SHP77 treated with DMSO at 0.1 percent for 48 hours (cell line): ENCODE measurements at regions not wholly inside any gene's neighbourhood (a gene's known extent, or its start where the extent isn't known, plus 50 kb on each side); places are given as distances from the start of the nearest gene placed in this dataset.

ENCODE experiments used
- DNase-seq: peaks from one replicate; lab custom pipeline; 2025; lab: John Stamatoyannopoulos, UW

GRCh38 chrX:26032111-26032912 lies 105.8 kb upstream of the MAGEB18 start:
- DNase-seq = no peak

GRCh38 chrX:26037367-26037766 lies 100.8 kb upstream of the MAGEB18 start:
- DNase-seq = no peak

GRCh38 chrX:26050099-26050498 lies 88.0 kb upstream of the MAGEB18 start:
- no peak for DNase-seq

GRCh38 chrX:26070882-26071281 lies 67.3 kb upstream of the MAGEB18 start:
- no peak for DNase-seq

GRCh38 chrX:26071618-26072017 lies 66.5 kb upstream of the MAGEB18 start:
- DNase-seq = no peak

- DNase-seq = no peak
Observed at GRCh38 chrX:26083093-26083492, 55.0 kb upstream of the MAGEB18 start.
